NCI-H2196 (cell line): ENCODE measurements at regions not wholly inside any gene's neighbourhood (a gene's known extent, or its start where the extent isn't known, plus 50 kb on each side); places are given as distances from the start of the nearest gene placed in this dataset.

Experiments
- DNase-seq: peaks from one replicate; lab custom pipeline; 2025; ENCODE audit not compliant: unreplicated experiment; lab: John Stamatoyannopoulos, UW

- no peak for DNase-seq
Observed at GRCh38 chr3:168422843-168423242, 327.1 kb upstream of the GOLIM4 start.

- no peak for DNase-seq
Observed at GRCh38 chr3:168419091-168419490, 323.4 kb upstream of the GOLIM4 start.

- DNase-seq, result no peak
Observed at GRCh38 chr3:168417016-168417415, 321.3 kb upstream of the GOLIM4 start.

- DNase-seq, result no peak
Observed at GRCh38 chr3:168416446-168416845, 320.7 kb upstream of the GOLIM4 start.

- DNase-seq, result no peak
Observed at GRCh38 chr3:168414149-168414548, 318.4 kb upstream of the GOLIM4 start.

GRCh38 chr3:168407381-168407780 lies 311.7 kb upstream of the GOLIM4 start:
- DNase-seq, result no peak

GRCh38 chr3:168405288-168405687 lies 309.6 kb upstream of the GOLIM4 start:
- no peak for DNase-seq

GRCh38 chr3:168398371-168399025 lies 302.8 kb upstream of the GOLIM4 start:
- no peak for DNase-seq

- DNase-seq, result no peak
Observed at GRCh38 chr3:168396861-168397260, 301.1 kb upstream of the GOLIM4 start.

GRCh38 chr3:168395551-168395950 lies 299.8 kb upstream of the GOLIM4 start:
- DNase-seq, result no peak

- no peak for DNase-seq
Observed at GRCh38 chr3:168394439-168394838, 298.7 kb upstream of the GOLIM4 start.

- DNase-seq, result no peak
Observed at GRCh38 chr3:168386301-168386700, 290.6 kb upstream of the GOLIM4 start.

GRCh38 chr3:168384990-168385389 lies 289.3 kb upstream of the GOLIM4 start:
- DNase-seq, result no peak

- no peak for DNase-seq
Observed at GRCh38 chr3:168383573-168383972, 287.8 kb upstream of the GOLIM4 start.

GRCh38 chr3:168371846-168372245 lies 276.1 kb upstream of the GOLIM4 start:
- DNase-seq, result no peak

GRCh38 chr3:168364967-168365366 lies 269.2 kb upstream of the GOLIM4 start:
- no peak for DNase-seq

- no peak for DNase-seq
Observed at GRCh38 chr3:168362661-168363247, 267.0 kb upstream of the GOLIM4 start.

- no peak for DNase-seq
Observed at GRCh38 chr3:168362156-168362555, 266.4 kb upstream of the GOLIM4 start.

GRCh38 chr3:168360993-168361392 lies 265.3 kb upstream of the GOLIM4 start:
- no peak for DNase-seq

GRCh38 chr3:168342946-168343850 lies 247.5 kb upstream of the GOLIM4 start:
- no peak for DNase-seq

- DNase-seq, result no peak
Observed at GRCh38 chr3:168341956-168342936, 246.5 kb upstream of the GOLIM4 start.
